ENCODE measurements at regions not wholly inside any gene's neighbourhood (a gene's known extent, or its start where the extent isn't known, plus 50 kb on each side); places are given as distances from the start of the nearest gene placed in this dataset.

- no peak for TF ChIP-seq ATF6 (CRISPR knock-in tag; IDR thresholded peaks at IDR 0.05)
- TF ChIP-seq OVOL2 (CRISPR knock-in tag; IDR thresholded peaks at IDR 0.05; ENCODE audit: borderline replicate concordance) = no peak
- no peak for TF ChIP-seq HMGA2 (CRISPR knock-in tag; IDR thresholded peaks at IDR 0.05)
- TF ChIP-seq FOXP4 (CRISPR knock-in tag; IDR thresholded peaks at IDR 0.05) = no peak
- TF ChIP-seq TP53 (CRISPR knock-in tag; IDR thresholded peaks at IDR 0.05) = no peak
- no peak for TF ChIP-seq GABPB1 (CRISPR knock-in tag; IDR thresholded peaks at IDR 0.05)
- TF ChIP-seq ZNF423 (CRISPR knock-in tag; IDR thresholded peaks at IDR 0.05) = no peak
- TF ChIP-seq HMGXB4 (CRISPR knock-in tag; IDR thresholded peaks at IDR 0.05) = no peak
- no peak for TF ChIP-seq SMAD3 (CRISPR knock-in tag; IDR thresholded peaks at IDR 0.05; ENCODE audit: borderline replicate concordance)
- no peak for TF ChIP-seq ZNF219 (CRISPR knock-in tag; IDR thresholded peaks at IDR 0.05; ENCODE audit: borderline replicate concordance)
- no peak for TF ChIP-seq GRHL2 (CRISPR knock-in tag; IDR thresholded peaks at IDR 0.05; ENCODE audit: insufficient replicate concordance, severe bottlenecking)
- TF ChIP-seq CDX4 (CRISPR knock-in tag; IDR thresholded peaks at IDR 0.05; ENCODE audit: borderline replicate concordance) = no peak
- no peak for TF ChIP-seq TEAD1 (CRISPR knock-in tag; IDR thresholded peaks at IDR 0.05)
- no peak for TF ChIP-seq TCF7 (CRISPR knock-in tag; IDR thresholded peaks at IDR 0.05; ENCODE audit: low read depth)
Observed at GRCh38 chr1:163897412-163898155, 575.8 kb downstream of the NUF2 start (continued).

- no peak for ATAC-seq
- no peak for DNase-seq (ENCODE audit: low spot score)
- ChIA-PET CTCF (no interaction called here), POLR2A (no interaction called here)
- no peaks in the 10 kb centered on the region for H3K4me1 Mint-ChIP-seq
- H3K27me3 Mint-ChIP-seq (ENCODE audit: low read depth) = no peaks in the 10 kb centered on the region
- H3K36me3 Mint-ChIP-seq = peaks cover 13% of the 10 kb centered on the region
- no peak overlapping the region for H3K4me3 Mint-ChIP-seq
- peaks cover 23% of the 10 kb centered on the region for H3K9me3 Mint-ChIP-seq
- H3K27ac Mint-ChIP-seq = no peak overlapping the region
- TF ChIP-seq IRF2 (CRISPR knock-in tag; IDR thresholded peaks at IDR 0.05; ENCODE audit: borderline replicate concordance, low read depth) = no peak
- TF ChIP-seq NR1H2 (CRISPR knock-in tag; IDR thresholded peaks at IDR 0.05) = no peak
- no peak for TF ChIP-seq MYBL2 (CRISPR knock-in tag; IDR thresholded peaks at IDR 0.05)
- no peak for TF ChIP-seq PREB (CRISPR knock-in tag; IDR thresholded peaks at IDR 0.05; ENCODE audit: borderline replicate concordance)
- no peak for TF ChIP-seq TCF7 (CRISPR knock-in tag; IDR thresholded peaks at IDR 0.05; ENCODE audit: low read depth)
- TF ChIP-seq NFE2L1 (CRISPR knock-in tag; IDR thresholded peaks at IDR 0.05) = no peak
Observed at GRCh38 chr1:163906283-163906682, 584.5 kb downstream of the NUF2 start.

Data from WTC11 (cell line).